Fibroblast of lung (primary cell): ENCODE measurements at regions not wholly inside any gene's neighbourhood (a gene's known extent, or its start where the extent isn't known, plus 50 kb on each side); places are given as distances from the start of the nearest gene placed in this dataset.

Source experiments
- DNase-seq, 2 donors: peaks; one replicate each; pipeline versions ENCODE4 v3.0.0 to v3.0.0-alpha.2; 2010; ENCODE audit warnings: low read depth in 2 of 2
- H2AFZ ChIP-seq: 2 replicates; pipeline ENCODE4 v1.5.1; 2012; ENCODE audit warnings: low read length, control low read depth, inconsistent platforms
- H3K27ac ChIP-seq: 2 replicates; pipeline ENCODE4 v1.5.1; 2011; ENCODE audit warnings: low read length, control low read depth; ENCODE audit not compliant: insufficient read depth
- H3K27me3 ChIP-seq: 2 replicates; pipeline ENCODE4 v1.5.1; 2011; ENCODE audit warnings: mild to moderate bottlenecking, low read length; ENCODE audit not compliant: control insufficient read depth, insufficient read depth
- H3K36me3 ChIP-seq: 2 replicates; pipeline ENCODE4 v1.5.1; 2011; ENCODE audit warnings: low read length; ENCODE audit not compliant: control insufficient read depth, insufficient read depth
- H3K4me1 ChIP-seq: 2 replicates; pipeline ENCODE4 v1.5.1; 2011; ENCODE audit warnings: low read length; ENCODE audit not compliant: control insufficient read depth, insufficient read depth; ENCODE audit errors: extremely low read depth
- H3K4me2 ChIP-seq: 2 replicates; pipeline ENCODE4 v1.5.1; 2011; ENCODE audit warnings: low read length, control low read depth; ENCODE audit not compliant: insufficient read depth; ENCODE audit errors: extremely low read depth
- H3K4me3 ChIP-seq, 4 experiments: fragments of 200-600 bp in 1 of 4; sonication (generic) in 1 of 4; replicated peaks in 1 of 4; 2 replicates each; pipeline ENCODE4 v1.5.1; 2011 to 2016; ENCODE audit warnings: low read length in 4 of 4, low read depth in 3 of 4, mild to moderate bottlenecking in 3 of 4, control low read depth in 2 of 4, inconsistent platforms in 1 of 4, mixed read lengths in 1 of 4; ENCODE audit not compliant: insufficient read depth in 1 of 4; ENCODE audit errors: control extremely low read depth in 1 of 4
- H3K79me2 ChIP-seq: 2 replicates; pipeline ENCODE4 v1.5.1; 2012; ENCODE audit warnings: mild to moderate bottlenecking, low read length, inconsistent platforms; ENCODE audit not compliant: control insufficient read depth, insufficient read depth
- H3K9ac ChIP-seq: 2 replicates; pipeline ENCODE4 v1.5.1; 2011; ENCODE audit warnings: mild to moderate bottlenecking, low read length, control low read depth; ENCODE audit not compliant: insufficient read depth
- H3K9me3 ChIP-seq: 2 replicates; pipeline ENCODE4 v1.5.1; 2012; ENCODE audit warnings: low read depth, low read length; ENCODE audit not compliant: control insufficient read depth, insufficient read depth
- H4K20me1 ChIP-seq: 2 replicates; pipeline ENCODE4 v1.5.1; 2011; ENCODE audit warnings: low read length; ENCODE audit not compliant: control insufficient read depth, insufficient read depth; ENCODE audit errors: extremely low read depth
- EZH2 ChIP-seq: IDR thresholded peaks from 2 replicates; pipeline ENCODE4 v1.5.1; 2012; ENCODE audit warnings: low read length, control low read depth, mild to moderate bottlenecking; ENCODE audit errors: missing control alignments
- TF ChIP-seq, protein P1 (sequence below), 2 donors: IDR thresholded peaks in 1 of 2; conservative IDR thresholded peaks in 1 of 2; 1 replicate in 1 of 2; 2 replicates in 1 of 2; pipeline ENCODE4 v1.5.1; 2011 to 2012; ENCODE audit warnings: low read length in 2 of 2, control low read depth in 1 of 2, inconsistent platforms in 1 of 2, low read depth in 1 of 2, mild to moderate bottlenecking in 1 of 2

DNA sequence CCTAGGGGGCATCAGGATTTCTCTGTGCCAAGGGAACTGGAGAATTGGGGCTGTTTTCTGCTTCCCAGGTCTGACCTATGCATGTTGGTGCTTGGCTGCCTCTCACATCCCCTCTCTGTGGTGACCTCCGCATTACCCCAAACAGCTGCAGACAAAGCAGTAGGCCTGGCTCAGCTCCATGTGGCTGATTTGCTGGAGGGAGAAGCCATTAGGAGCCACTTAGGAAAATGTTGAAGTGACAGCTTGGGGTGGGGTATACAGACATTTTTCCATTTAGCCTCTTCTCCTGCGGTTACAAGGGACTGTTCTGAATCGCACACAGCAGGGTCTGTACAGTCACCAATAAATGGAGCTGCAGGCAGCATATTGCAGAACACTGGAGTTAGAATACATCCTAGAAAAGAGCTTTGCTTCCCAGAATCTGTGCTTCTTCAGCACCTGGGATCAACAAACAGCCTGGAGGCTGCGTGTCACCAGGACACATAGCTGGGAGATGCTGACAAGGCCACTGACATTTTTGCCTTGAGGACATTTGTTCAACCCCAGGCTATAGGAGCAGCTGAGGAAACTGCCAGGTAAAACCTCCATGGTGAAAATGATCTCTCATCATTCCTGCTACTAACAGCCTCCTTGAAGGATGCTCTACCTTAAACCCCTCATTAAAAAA lies 335.3 kb downstream of the DIRAS2 start:
- Histone ChIP-seq H3K27ac (no peak overlapping the region), H3K4me2 (no peak overlapping the region), H3K36me3 (no peaks in the 10 kb centered on the region), H3K9me3 (no peaks in the 10 kb centered on the region), H3K9ac (no peak overlapping the region), H3K4me3 (no peak overlapping the region), H4K20me1 (no peaks in the 10 kb centered on the region), H3K27me3 (no peaks in the 10 kb centered on the region), H3K4me1 (no peaks in the 10 kb centered on the region), H3K79me2 (no peaks in the 10 kb centered on the region), H2AFZ (no peak overlapping the region)
- TF ChIP-seq, protein P1, sequence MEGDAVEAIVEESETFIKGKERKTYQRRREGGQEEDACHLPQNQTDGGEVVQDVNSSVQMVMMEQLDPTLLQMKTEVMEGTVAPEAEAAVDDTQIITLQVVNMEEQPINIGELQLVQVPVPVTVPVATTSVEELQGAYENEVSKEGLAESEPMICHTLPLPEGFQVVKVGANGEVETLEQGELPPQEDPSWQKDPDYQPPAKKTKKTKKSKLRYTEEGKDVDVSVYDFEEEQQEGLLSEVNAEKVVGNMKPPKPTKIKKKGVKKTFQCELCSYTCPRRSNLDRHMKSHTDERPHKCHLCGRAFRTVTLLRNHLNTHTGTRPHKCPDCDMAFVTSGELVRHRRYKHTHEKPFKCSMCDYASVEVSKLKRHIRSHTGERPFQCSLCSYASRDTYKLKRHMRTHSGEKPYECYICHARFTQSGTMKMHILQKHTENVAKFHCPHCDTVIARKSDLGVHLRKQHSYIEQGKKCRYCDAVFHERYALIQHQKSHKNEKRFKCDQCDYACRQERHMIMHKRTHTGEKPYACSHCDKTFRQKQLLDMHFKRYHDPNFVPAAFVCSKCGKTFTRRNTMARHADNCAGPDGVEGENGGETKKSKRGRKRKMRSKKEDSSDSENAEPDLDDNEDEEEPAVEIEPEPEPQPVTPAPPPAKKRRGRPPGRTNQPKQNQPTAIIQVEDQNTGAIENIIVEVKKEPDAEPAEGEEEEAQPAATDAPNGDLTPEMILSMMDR (conservative IDR thresholded peaks at IDR 0.05 in 1 of 2, IDR thresholded peaks at IDR 0.05 in 1 of 2; ENCODE audit: low read depth in 1 of 2, low read length in 2 of 2), result no peak
- TF ChIP-seq EZH2, result no peak
- peak; percentile 34 to 44 for DNase-seq

DNA sequence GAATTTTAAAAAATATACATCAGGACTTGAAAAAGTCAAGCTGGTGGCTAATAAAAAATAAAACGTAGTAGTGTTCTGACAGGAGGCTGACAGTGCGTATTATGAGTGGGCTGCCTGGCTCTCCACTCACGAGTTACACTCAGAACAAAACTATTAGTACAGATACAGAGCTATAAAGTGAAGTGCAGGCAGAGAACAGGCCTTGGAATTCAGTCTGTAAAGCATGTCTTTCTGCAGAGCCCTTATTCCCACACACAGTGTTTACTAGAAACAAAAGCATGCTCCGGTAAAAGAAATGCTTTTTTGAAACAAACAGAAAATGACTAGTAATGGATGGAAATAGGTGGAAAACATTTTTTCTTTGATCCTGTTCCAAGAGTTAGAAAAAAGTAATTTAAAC lies 334.7 kb downstream of the DIRAS2 start:
- no peaks in the 10 kb centered on the region for H3K79me2 ChIP-seq
- no peaks in the 10 kb centered on the region for H3K36me3 ChIP-seq
- H3K9ac ChIP-seq, result no peak overlapping the region
- no peak for DNase-seq
- H4K20me1 ChIP-seq, result no peaks in the 10 kb centered on the region
- no peaks in the 10 kb centered on the region for H3K27me3 ChIP-seq
- H3K4me3 ChIP-seq, result no peak overlapping the region
- H3K4me1 ChIP-seq, result no peaks in the 10 kb centered on the region
- no peak overlapping the region for H3K27ac ChIP-seq
- no peak overlapping the region for H2AFZ ChIP-seq
- H3K9me3 ChIP-seq, result no peaks in the 10 kb centered on the region
- no peak for TF ChIP-seq EZH2
- TF ChIP-seq, protein P1 (conservative IDR thresholded peaks at IDR 0.05 in 1 of 2, IDR thresholded peaks at IDR 0.05 in 1 of 2; ENCODE audit: low read depth in 1 of 2, low read length in 2 of 2), result no peak
- no peak overlapping the region for H3K4me2 ChIP-seq

DNA sequence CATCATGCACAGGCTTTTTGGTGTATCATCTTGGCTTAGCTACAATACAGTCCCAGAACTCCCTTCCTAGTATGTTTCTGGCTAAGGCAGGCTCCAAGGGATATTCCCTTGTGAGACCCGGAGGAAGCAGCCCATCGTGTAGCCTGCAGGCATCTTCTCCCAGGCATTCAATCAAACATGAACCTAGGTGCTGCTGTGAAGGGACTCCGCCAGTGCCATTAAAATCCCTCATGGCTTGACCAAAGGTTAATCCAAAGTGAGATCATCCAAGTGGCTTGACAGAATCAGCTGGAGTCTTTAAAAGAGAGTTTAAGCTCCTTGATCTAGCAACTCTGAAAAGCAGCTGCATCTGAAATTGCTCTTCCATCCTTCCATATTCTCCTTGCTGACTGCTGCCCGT lies 333.9 kb downstream of the DIRAS2 start:
- H3K9ac ChIP-seq, result no peak overlapping the region
- no peak overlapping the region for H3K27ac ChIP-seq
- H2AFZ ChIP-seq, result no peak overlapping the region
- no peaks in the 10 kb centered on the region for H4K20me1 ChIP-seq
- H3K36me3 ChIP-seq, result no peaks in the 10 kb centered on the region
- TF ChIP-seq, protein P1 (conservative IDR thresholded peaks at IDR 0.05 in 1 of 2, IDR thresholded peaks at IDR 0.05 in 1 of 2; ENCODE audit: low read depth in 1 of 2, low read length in 2 of 2), result no peak
- TF ChIP-seq EZH2, result no peak
- no peaks in the 10 kb centered on the region for H3K9me3 ChIP-seq
- no peaks in the 10 kb centered on the region for H3K27me3 ChIP-seq
- no peak overlapping the region for H3K4me3 ChIP-seq
- no peaks in the 10 kb centered on the region for H3K79me2 ChIP-seq
- no peak overlapping the region for H3K4me2 ChIP-seq
- H3K4me1 ChIP-seq, result no peaks in the 10 kb centered on the region
- no peak for DNase-seq
